Cardiac muscle cell (in vitro differentiated cells and primary cell): ENCODE measurements at regions not wholly inside any gene's neighbourhood (a gene's known extent, or its start where the extent isn't known, plus 50 kb on each side); places are given as distances from the start of the nearest gene placed in this dataset.
"Not testable (repeated sequence)": the region's sequence is repeated elsewhere in the genome, so short reads cannot be mapped to it uniquely, and the experiment has no call there.

Source experiments
- DNase-seq, 2 donors: peaks; one replicate each; pipeline versions ENCODE4 v3.0.0 to v3.0.0-alpha.2; 2010 to 2017; ENCODE audit warnings: low read depth in 1 of 2, low spot score in 1 of 2
- H3K27ac ChIP-seq: fragments of 200-600 bp; sonication (generic); 2 replicates; pipeline ENCODE4 v1.5.1; 2016
- H3K27me3 ChIP-seq: fragments of 200-600 bp; sonication (generic); 2 replicates; pipeline ENCODE4 v1.6.0; 2016; ENCODE audit warnings: control low read depth
- H3K36me3 ChIP-seq: fragments of 200-600 bp; sonication (generic); 2 replicates; pipeline ENCODE4 v1.5.1; 2016; ENCODE audit warnings: control low read depth
- H3K4me1 ChIP-seq: fragments of 200-600 bp; sonication (generic); 2 replicates; pipeline ENCODE4 v1.8.1; 2017; ENCODE audit warnings: low read depth, mild to moderate bottlenecking, mixed run types
- H3K4me3 ChIP-seq: fragments of 200-600 bp; sonication (generic); 2 replicates; pipeline ENCODE4 v1.5.1; 2016; ENCODE audit warnings: mild to moderate bottlenecking
- H3K9me3 ChIP-seq: fragments of 200-600 bp; sonication (generic); 2 replicates; pipeline ENCODE4 v1.5.1; 2017; ENCODE audit warnings: low read depth, mild to moderate bottlenecking, control low read depth
- CTCF ChIP-seq: IDR thresholded peaks from 2 replicates; pipeline ENCODE4 v1.5.1; 2012; ENCODE audit warnings: low read depth, mild to moderate bottlenecking, low read length

DNA sequence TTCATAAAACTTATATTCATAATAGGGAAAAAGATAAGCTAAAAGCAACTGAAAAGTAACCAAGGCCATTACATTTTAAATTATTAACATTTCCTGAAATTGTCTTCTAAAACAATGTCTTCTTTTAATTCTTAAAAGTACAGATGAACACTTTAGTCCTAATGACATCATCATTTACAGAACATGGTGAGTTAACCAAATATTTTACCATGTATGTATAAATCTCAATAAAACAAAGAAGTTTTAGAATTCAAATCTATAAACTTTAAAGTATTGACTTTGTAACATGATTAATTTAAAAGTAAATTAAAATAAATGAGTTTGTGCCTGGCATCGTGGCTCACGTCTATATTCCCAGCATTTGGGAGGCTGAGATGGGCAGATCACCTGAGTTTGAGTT lies 125.9 kb upstream of the PRSS16 start:
- no peak for TF ChIP-seq CTCF
- Histone ChIP-seq H3K27ac (no peak overlapping the region), H3K27me3 (no peaks in the 10 kb centered on the region), H3K4me1 (no peaks in the 10 kb centered on the region), H3K9me3 (no peaks in the 10 kb centered on the region), H3K4me3 (no peak overlapping the region), H3K36me3 (no peaks in the 10 kb centered on the region)
- no peak for DNase-seq

DNA sequence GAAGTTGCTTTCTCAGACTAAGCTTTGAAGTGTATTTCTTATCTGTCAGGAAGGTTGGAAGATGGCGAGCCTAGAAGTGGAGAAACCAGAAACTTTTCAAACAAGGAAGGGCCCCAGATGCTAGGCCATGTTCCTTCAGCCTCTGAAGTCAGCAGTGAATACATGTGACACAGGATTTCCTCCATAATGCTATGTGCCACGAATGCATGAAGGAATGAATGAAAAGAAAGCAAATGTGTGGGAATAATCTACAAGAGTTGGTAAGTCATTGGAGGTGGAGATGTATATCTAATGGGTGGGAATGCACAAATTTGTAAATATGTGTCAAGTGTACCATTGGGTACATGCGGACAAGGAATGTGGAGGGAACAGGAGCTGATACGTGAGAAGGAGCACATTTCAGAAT lies 123.2 kb upstream of the PRSS16 start:
- Histone ChIP-seq H3K4me3 (no peak overlapping the region), H3K27me3 (no peaks in the 10 kb centered on the region), H3K27ac (no peak overlapping the region), H3K4me1 (peaks cover 3% of the 10 kb centered on the region), H3K9me3 (no peaks in the 10 kb centered on the region), H3K36me3 (no peaks in the 10 kb centered on the region)
- no peak for DNase-seq
- TF ChIP-seq CTCF = no peak

GRCh38 chr6:27126046-27126814 lies 121.3 kb upstream of the PRSS16 start:
- Histone ChIP-seq H3K27ac (no peak overlapping the region), H3K4me3 (no peak overlapping the region), H3K27me3 (no peaks in the 10 kb centered on the region), H3K9me3 (no peaks in the 10 kb centered on the region), H3K4me1 (peaks cover 3% of the 10 kb centered on the region), H3K36me3 (no peaks in the 10 kb centered on the region)
- no peak for TF ChIP-seq CTCF
- DNase-seq = no peak

DNA sequence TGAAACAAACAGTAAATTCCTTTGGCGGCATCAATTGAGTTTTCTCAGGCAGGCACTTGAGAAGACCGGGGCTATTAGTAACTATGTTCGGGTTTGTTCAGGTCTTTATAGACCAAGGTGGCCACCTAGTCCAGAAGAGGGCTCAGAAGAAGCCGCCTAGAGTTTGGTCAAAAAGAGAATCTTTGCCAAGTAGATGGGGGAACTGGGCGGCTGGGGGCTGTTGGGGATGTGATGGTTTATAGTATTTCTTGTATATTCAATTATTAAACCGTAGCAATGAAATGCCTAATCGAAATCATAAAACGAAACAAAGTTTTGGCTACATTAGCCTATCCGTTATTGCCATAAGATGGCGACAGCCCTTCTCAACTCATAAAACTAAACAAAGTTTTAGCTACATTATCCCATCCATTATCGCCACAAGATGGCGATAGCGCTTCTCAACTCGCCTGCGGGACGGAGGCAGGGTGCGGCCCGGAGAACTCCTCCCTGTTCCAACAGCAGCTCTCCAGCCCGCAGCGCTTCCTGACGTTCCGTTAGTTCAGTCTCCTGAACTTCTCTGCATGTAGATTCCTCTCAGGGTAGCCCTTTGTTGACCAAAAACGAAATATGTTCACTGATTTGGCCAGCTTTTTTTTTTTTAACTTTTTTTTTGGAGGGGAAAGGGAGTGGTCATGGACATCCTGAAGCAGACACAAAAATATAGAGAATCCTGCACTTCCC lies 120.5 kb upstream of the PRSS16 start:
- DNase-seq = peak; percentile 91 to 96
- H3K9me3 ChIP-seq = no peaks in the 10 kb centered on the region
- no peaks in the 10 kb centered on the region for H3K27me3 ChIP-seq
- peaks cover 3% of the 10 kb centered on the region for H3K4me1 ChIP-seq
- no peak overlapping the region for H3K27ac ChIP-seq
- H3K36me3 ChIP-seq = no peaks in the 10 kb centered on the region
- peak; percentile 76 for TF ChIP-seq CTCF
- H3K4me3 ChIP-seq = peak overlapping the region; percentile 26

DNA sequence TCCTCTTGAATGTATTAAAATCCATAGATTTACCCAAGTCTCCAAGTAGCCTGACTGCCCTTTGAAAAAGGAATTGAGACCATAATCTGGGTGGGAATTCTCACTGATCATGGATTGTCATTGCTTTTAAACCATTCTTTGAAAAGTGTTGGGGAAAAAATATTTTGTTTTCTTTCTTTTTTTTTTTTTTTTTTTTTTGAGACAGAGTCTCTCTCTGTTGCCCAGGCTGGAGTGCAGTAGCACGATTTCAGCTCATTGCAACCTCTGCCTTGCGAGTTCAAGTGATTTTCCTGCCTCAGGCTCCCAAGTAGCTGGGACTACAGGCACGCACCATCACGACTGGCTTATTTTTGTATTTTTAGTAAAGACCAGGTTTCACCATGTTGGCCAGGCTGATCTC lies 119.6 kb upstream of the PRSS16 start:
- not testable (repeated sequence) for H3K27me3 ChIP-seq, H3K36me3 ChIP-seq, H3K9me3 ChIP-seq, DNase-seq, H3K4me1 ChIP-seq, H3K27ac ChIP-seq, H3K4me3 ChIP-seq
